HCT116 (cell line): ENCODE measurements at regions not wholly inside any gene's neighbourhood (a gene's known extent, or its start where the extent isn't known, plus 50 kb on each side); places are given as distances from the start of the nearest gene placed in this dataset.

Experiments used
- ATAC-seq: fragments of 200-7000 bp; cut with Tn5 transposase; 2 replicates; pipeline ENCODE4 v1.9.1; 2020; ENCODE audit warnings: mild to moderate bottlenecking, moderate library complexity
- BruUV-seq: library from RNA; stranded (reverse); fragments of 400-500 nt; replicated peaks from 2 replicates; lab custom pipeline; 2021; lab: Mats Ljungman, UMichigan
- CTCF ChIA-PET: fragments of 300-600 bp; sonication (Branson Sonifier 250); formaldehyde crosslinking; loops from one replicate; lab custom pipeline; 2021; ENCODE audit warnings: antibody characterized with exemption; lab: Charles Lee
- POLR2A ChIA-PET: fragments of 300-600, 350-600 bp; sonication (Branson Sonifier 250); formaldehyde crosslinking; loops from one replicate; lab custom pipeline; 2021; ENCODE audit warnings: antibody characterized with exemption; lab: Charles Lee
- RAD21 ChIA-PET, 2 experiments: fragments of 300-600 bp; sonication (Branson Sonifier 250); formaldehyde crosslinking; loops; one replicate each; lab custom pipeline; 2023; ENCODE audit warnings: low total read pairs in 2 of 2; ENCODE audit not compliant: uncharacterized antibody in 2 of 2, unreplicated experiment in 2 of 2, low non-redundant PET in 1 of 2; lab: Charles Lee
- DNase-seq: peaks from one replicate; pipeline ENCODE4 v3.0.0-alpha.2; 2010; ENCODE audit warnings: low read depth, low spot score
- H2AFZ ChIP-seq: fragments of 200-600 bp; shearing (Covaris generic), sonication (generic); 2 replicates; pipeline ENCODE4 v1.6.1; 2017; ENCODE audit warnings: low read depth, mixed run types, mixed read lengths, antibody characterized with exemption, low read length; ENCODE audit not compliant: poor library complexity, severe bottlenecking
- H3K27ac ChIP-seq: 2 replicates; pipeline ENCODE4 v1.5.1; 2012; ENCODE audit warnings: low read depth, low read length
- H3K27me3 ChIP-seq: fragments of 200-600 bp; sonication (generic); 2 replicates; pipeline ENCODE4 v1.6.1; 2016; ENCODE audit warnings: mixed run types, low read length, mixed read lengths; ENCODE audit not compliant: insufficient read depth
- H3K36me3 ChIP-seq, 2 experiments: fragments of 200-500 bp in 1 of 2; fragments of 200-600 bp in 1 of 2; sonication (Bioruptor generic) in 1 of 2; sonication (generic) in 1 of 2; 2 replicates each; pipeline versions ENCODE4 v1.5.1 to v1.6.1; 2014 to 2016; ENCODE audit warnings: low read length in 2 of 2, inconsistent platforms in 1 of 2, mixed read lengths in 1 of 2, mixed run types in 1 of 2; ENCODE audit not compliant: insufficient read depth in 2 of 2, control insufficient read depth in 1 of 2
- H3K4me1 ChIP-seq, 2 experiments: fragments of 200-600 bp in 1 of 2; sonication (generic) in 1 of 2; 2 replicates each; pipeline versions ENCODE4 v1.5.1 to v1.6.1; 2012 to 2017; ENCODE audit warnings: low read length in 2 of 2, inconsistent platforms in 1 of 2, mild to moderate bottlenecking in 1 of 2, mixed read lengths in 1 of 2, mixed run types in 1 of 2, moderate library complexity in 1 of 2; ENCODE audit not compliant: insufficient read depth in 2 of 2, control insufficient read depth in 1 of 2
- H3K4me2 ChIP-seq: fragments of 200-600 bp; sonication (generic); 2 replicates; pipeline ENCODE4 v1.6.1; 2017; ENCODE audit warnings: mixed run types, low read length, mixed read lengths
- H3K4me3 ChIP-seq, 2 experiments: fragments of 200-600 bp in 1 of 2; sonication (generic) in 1 of 2; replicated peaks in 1 of 2; 2 replicates each; pipeline ENCODE4 v1.5.1; 2011 to 2016; ENCODE audit warnings: low read length in 2 of 2, control low read depth in 1 of 2, low read depth in 1 of 2, mild to moderate bottlenecking in 1 of 2, mixed read lengths in 1 of 2, mixed run types in 1 of 2
- H3K79me2 ChIP-seq: fragments of 200-600 bp; sonication (generic); 2 replicates; pipeline ENCODE4 v1.6.1; 2017; ENCODE audit warnings: mild to moderate bottlenecking, mixed run types, low read length, moderate library complexity, mixed read lengths; ENCODE audit not compliant: insufficient read depth
- H3K9ac ChIP-seq: fragments of 200-600 bp; sonication (generic); 2 replicates; pipeline ENCODE4 v1.6.1; 2016; ENCODE audit warnings: low read length, mixed read lengths
- H3K9me2 ChIP-seq: fragments of 200-600 bp; sonication (generic), shearing (Covaris generic); 2 replicates; pipeline ENCODE4 v1.6.1; 2017; ENCODE audit warnings: mixed run types, mild to moderate bottlenecking, moderate library complexity; ENCODE audit not compliant: insufficient read depth
- H3K9me3 ChIP-seq, 2 experiments: fragments of 200-500 bp in 1 of 2; fragments of 200-600 bp in 1 of 2; sonication (Bioruptor generic) in 1 of 2; sonication (generic) in 1 of 2; 2 replicates each; pipeline ENCODE4 v1.6.1; 2014 to 2017; ENCODE audit warnings: low read length in 2 of 2, mixed read lengths in 2 of 2, inconsistent platforms in 1 of 2, low read depth in 1 of 2, mild to moderate bottlenecking in 1 of 2, mixed run types in 1 of 2, moderate library complexity in 1 of 2; ENCODE audit not compliant: control insufficient read depth in 1 of 2, insufficient read depth in 1 of 2
- H4K20me1 ChIP-seq: fragments of 200-600 bp; sonication (generic), shearing (Covaris generic); 2 replicates; pipeline ENCODE4 v1.6.1; 2017; ENCODE audit warnings: mixed run types, mild to moderate bottlenecking, moderate library complexity; ENCODE audit not compliant: insufficient read depth
- CBX3 ChIP-seq: IDR thresholded peaks from 2 replicates; pipeline ENCODE4 v1.6.1; 2012; ENCODE audit warnings: low read depth
- CEBPB ChIP-seq: IDR thresholded peaks from 2 replicates; pipeline ENCODE4 v1.6.1; 2012; ENCODE audit warnings: low read depth
- CTCF ChIP-seq, 3 experiments: fragments of 200-600 bp in 1 of 3; sonication (generic) in 1 of 3; IDR thresholded peaks in 2 of 3; conservative IDR thresholded peaks in 1 of 3; 2 replicates each; pipeline ENCODE4 v1.5.1; 2012 to 2017; ENCODE audit warnings: low read depth in 2 of 3, low read length in 2 of 3, antibody characterized with exemption in 1 of 3, borderline replicate concordance in 1 of 3, control low read depth in 1 of 3, mild to moderate bottlenecking in 1 of 3, mixed read lengths in 1 of 3, mixed run types in 1 of 3, moderate library complexity in 1 of 3; ENCODE audit not compliant: insufficient read depth in 1 of 3
- EZH2 ChIP-seq: fragments of 200-600 bp; sonication (generic); IDR thresholded peaks from 2 replicates; pipeline ENCODE4 v1.6.1; 2017; ENCODE audit warnings: antibody characterized with exemption, mixed run types
- JUND ChIP-seq: IDR thresholded peaks from 2 replicates; pipeline ENCODE4 v1.6.1; 2012
- POLR2A ChIP-seq: IDR thresholded peaks from 2 replicates; pipeline ENCODE4 v1.7.0; 2011; ENCODE audit warnings: borderline replicate concordance; ENCODE audit not compliant: insufficient read depth, insufficient read length; ENCODE audit errors: extremely low read depth
- REST ChIP-seq: IDR thresholded peaks from 2 replicates; pipeline ENCODE4 v1.6.1; 2012; ENCODE audit warnings: low read depth
- SP1 ChIP-seq: IDR thresholded peaks from 2 replicates; pipeline ENCODE4 v1.6.1; 2012; ENCODE audit warnings: low read depth
- TCF7L2 ChIP-seq: IDR thresholded peaks from 2 replicates; pipeline ENCODE4 v1.7.0; 2011; ENCODE audit warnings: borderline replicate concordance, inconsistent platforms; ENCODE audit not compliant: insufficient read depth, insufficient read length; ENCODE audit errors: extremely low read depth
- YY1 ChIP-seq: IDR thresholded peaks from 2 replicates; pipeline ENCODE4 v1.6.1; 2011; ENCODE audit warnings: low read length, low read depth, moderate library complexity, mild to moderate bottlenecking; ENCODE audit not compliant: insufficient replicate concordance; ENCODE audit errors: extremely low read depth
- ZFX ChIP-seq: fragments of 450-650 bp; IDR thresholded peaks from 2 replicates; pipeline ENCODE4 v1.6.1; 2017
- intact Hi-C: fragments of 100-400 bp; cut with micrococcal nuclease; formaldehyde crosslinking; loops from 2 replicates; pipeline ENCODE4 v1.10.0; 2022

DNA sequence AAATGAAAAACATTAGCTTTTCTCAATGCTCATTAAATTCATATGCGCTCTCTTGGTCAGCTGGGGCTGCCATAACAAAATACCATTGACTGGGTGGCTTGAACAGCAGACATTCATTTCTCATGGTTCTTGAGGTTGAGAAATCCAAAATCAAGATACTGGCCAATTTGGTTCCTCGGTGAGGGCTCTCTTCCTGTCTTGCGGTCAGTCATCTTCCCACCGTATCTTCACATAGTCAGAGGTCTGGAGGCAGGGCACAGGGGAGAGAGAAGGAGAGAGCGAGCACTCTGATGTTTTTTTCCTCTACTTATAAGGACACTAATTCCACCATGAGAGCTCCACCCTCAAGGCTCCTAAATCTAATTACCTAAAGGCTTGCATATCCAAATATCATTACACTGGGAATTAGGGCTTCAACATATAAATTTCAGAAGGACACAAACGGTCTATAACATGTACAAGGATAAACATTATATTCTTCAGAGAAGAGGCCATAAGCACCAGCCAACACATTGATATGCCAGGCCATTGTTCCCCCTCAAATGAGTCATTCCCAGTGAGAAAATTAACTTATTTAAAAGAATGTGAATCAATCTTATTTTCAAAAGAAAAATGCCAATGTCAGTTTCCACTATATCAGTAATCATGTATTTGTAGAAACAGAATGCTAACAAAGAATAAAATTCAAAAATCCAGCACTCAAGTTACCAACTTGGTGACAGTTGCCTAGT lies 152.2 kb downstream of the BTG1 start:
- CTCF ChIA-PET: no interaction called here
- Histone ChIP-seq H3K36me3 (no peaks in the 10 kb centered on the region), H3K4me2 (no peak overlapping the region), H3K27ac (no peak overlapping the region), H2AFZ (no peak overlapping the region), H3K79me2 (no peaks in the 10 kb centered on the region), H3K4me1 (no peaks in the 10 kb centered on the region), H3K27me3 (no peaks in the 10 kb centered on the region), H3K9me3 (no peaks in the 10 kb centered on the region), H3K9me2 (no peaks in the 10 kb centered on the region), H3K4me3 (no peak overlapping the region), H3K9ac (no peak overlapping the region), H4K20me1 (no peaks in the 10 kb centered on the region)
- POLR2A ChIA-PET: interaction anchor here (1.1 kb wide), 1 partner anchor 152 kb away, joined by 3 read pairs; the partner anchor contains the start of gene BTG1
- no peak for ATAC-seq
- intact Hi-C loops: no loop called here
- DNase-seq: no peak
- BruUV-seq: no TSS peak
- TF ChIP-seq SP1 (no peak), CBX3 (no peak), TCF7L2 (no peak), CTCF (IDR thresholded peaks at IDR 0.05 in 2 of 3, conservative IDR thresholded peaks at IDR 0.05 in 1 of 3; ENCODE audit: borderline replicate concordance in 1 of 3, insufficient read depth in 1 of 3, low read depth in 2 of 3, low read length in 2 of 3) (no peak), REST (no peak), CEBPB (no peak), JUND (no peak), POLR2A (no peak), YY1 (no peak), EZH2 (no peak), ZFX (no peak)
- RAD21 ChIA-PET: no interaction called here
